B cell (primary cell): ENCODE measurements at regions not wholly inside any gene's neighbourhood (a gene's known extent, or its start where the extent isn't known, plus 50 kb on each side); places are given as distances from the start of the nearest gene placed in this dataset.

Experiments
- ATAC-seq: fragments of 200-7000 bp; cut with Tn5 transposase; one replicate; pipeline ENCODE4 v1.10.0; 2021; ENCODE audit warnings: low read depth, mild to moderate bottlenecking, moderate number of reproducible peaks, moderate library complexity
- CTCF ChIA-PET: fragments of 350-600 bp; sonication (Branson Sonifier 250); formaldehyde crosslinking; loops from one replicate; lab custom pipeline; 2021; ENCODE audit warnings: antibody characterized with exemption, inconsistent platforms; lab: Charles Lee
- POLR2A ChIA-PET: fragments of 350-600 bp; sonication (Branson Sonifier 250); formaldehyde crosslinking; loops from one replicate; lab custom pipeline; 2021; ENCODE audit warnings: antibody characterized with exemption; lab: Charles Lee
- DNase-seq: peaks from one replicate; pipeline ENCODE4 v3.0.0; 2013
- H2AFZ ChIP-seq: 2 replicates; pipeline ENCODE4 v1.6.1; 2012; ENCODE audit warnings: mild to moderate bottlenecking, low read depth, low read length; ENCODE audit not compliant: insufficient read depth, poor library complexity, severe bottlenecking
- H3K27ac ChIP-seq, 2 donors: 1 replicate in 1 of 2; 2 replicates in 1 of 2; pipeline ENCODE4 v1.5.1; 2012 to 2013; ENCODE audit warnings: low read length in 2 of 2, mild to moderate bottlenecking in 2 of 2, moderate library complexity in 1 of 2
- H3K27me3 ChIP-seq, 4 experiments: fragments of 200-600 bp in 1 of 4; sonication (generic) in 1 of 4; replicated peaks in 1 of 4; 1 replicate in 2 of 4; 2 replicates in 2 of 4; pipeline versions ENCODE4 v1.6.1 to v1.7.0; 2013 to 2016; ENCODE audit warnings: low read length in 3 of 4, mild to moderate bottlenecking in 2 of 4, mixed read lengths in 1 of 4, moderate library complexity in 1 of 4; ENCODE audit not compliant: insufficient read depth in 4 of 4, control insufficient read depth in 3 of 4; ENCODE audit errors: control extremely low read depth in 1 of 4
- H3K36me3 ChIP-seq, 2 experiments: replicated peaks in 1 of 2; 1 replicate in 1 of 2; 2 replicates in 1 of 2; pipeline versions ENCODE4 v1.6.1 to v1.7.1; 2013; ENCODE audit warnings: low read length in 1 of 2; ENCODE audit not compliant: insufficient read depth in 2 of 2, control insufficient read depth in 1 of 2; ENCODE audit errors: control extremely low read depth in 1 of 2, extremely low read depth in 1 of 2
- H3K4me1 ChIP-seq, 2 donors: fragments of 200-600 bp in 1 of 2; sonication (generic) in 1 of 2; 1 replicate in 1 of 2; 2 replicates in 1 of 2; pipeline versions ENCODE4 v1.5.1 to v1.6.1; 2013 to 2017; ENCODE audit warnings: low read length in 2 of 2; ENCODE audit not compliant: control insufficient read depth in 2 of 2, insufficient read depth in 2 of 2
- H3K4me2 ChIP-seq: replicated peaks from 2 replicates; pipeline ENCODE3; 2012; ENCODE audit warnings: mild to moderate bottlenecking, low read depth, low read length; ENCODE audit not compliant: poor library complexity, severe bottlenecking
- H3K4me3 ChIP-seq, 5 experiments: fragments of 200-600 bp in 1 of 5; sonication (generic) in 1 of 5; 1 replicate in 3 of 5; 2 replicates in 2 of 5; pipeline versions ENCODE4 v1.5.1 to v1.7.0; 2011 to 2016; ENCODE audit warnings: low read length in 4 of 5, mild to moderate bottlenecking in 4 of 5, low read depth in 2 of 5, control low read depth in 1 of 5, moderate library complexity in 1 of 5; ENCODE audit not compliant: insufficient read depth in 1 of 5; ENCODE audit errors: control extremely low read depth in 1 of 5, extremely low read depth in 1 of 5
- H3K79me2 ChIP-seq: fragments of 200-600 bp; sonication (generic); one replicate; pipeline ENCODE4 v1.6.0; 2016; ENCODE audit warnings: low read length; ENCODE audit not compliant: control insufficient read depth, insufficient read depth
- H3K9ac ChIP-seq: fragments of 200-600 bp; sonication (generic); 2 replicates; pipeline ENCODE4 v1.6.1; 2017; ENCODE audit warnings: mild to moderate bottlenecking, low read length, moderate library complexity
- H3K9me3 ChIP-seq, 3 donors: one replicate each; pipeline versions ENCODE4 v1.6.1 to v1.7.1; 2013; ENCODE audit warnings: low read length in 2 of 3; ENCODE audit not compliant: control insufficient read depth in 2 of 3, insufficient read depth in 1 of 3; ENCODE audit errors: control extremely low read depth in 1 of 3
- H4K20me1 ChIP-seq: 2 replicates; pipeline ENCODE4 v1.6.0; 2012; ENCODE audit warnings: mild to moderate bottlenecking, low read length; ENCODE audit not compliant: insufficient read depth, control insufficient read depth, poor library complexity, severe bottlenecking
- H3K27ac Mint-ChIP-seq: one replicate; pipeline ENCODE4 v1.8.0; 2021; ENCODE audit warnings: mixed read lengths
- H3K27me3 Mint-ChIP-seq: one replicate; pipeline ENCODE4 v1.8.0; 2021; ENCODE audit warnings: mixed read lengths
- H3K4me1 Mint-ChIP-seq: one replicate; pipeline ENCODE4 v1.8.0; 2021; ENCODE audit warnings: mixed read lengths
- H3K4me3 Mint-ChIP-seq: one replicate; pipeline ENCODE4 v1.8.0; 2021; ENCODE audit warnings: mixed read lengths
- H3K9me3 Mint-ChIP-seq: one replicate; pipeline ENCODE4 v1.8.0; 2022; ENCODE audit warnings: mixed read lengths; ENCODE audit not compliant: insufficient read depth
- CTCF ChIP-seq: fragments of 200-600 bp; IDR thresholded peaks from one replicate; pipeline ENCODE4 v1.8.0; 2022; ENCODE audit warnings: antibody characterized with exemption, mild to moderate bottlenecking
- EZH2 ChIP-seq: IDR thresholded peaks from 2 replicates; pipeline ENCODE4 v1.6.1; 2012; ENCODE audit warnings: borderline replicate concordance, low read depth, mild to moderate bottlenecking, moderate library complexity, low read length; ENCODE audit not compliant: insufficient read depth, poor library complexity, severe bottlenecking
- WGBS: methylation state at CpG from one replicate; pipeline ENCODE4 v1.1.5; 2013; ENCODE audit warnings: missing lambda C conversion rate; ENCODE audit not compliant: insufficient coverage; 5-methylcytosine and 5-hydroxymethylcytosine counted together
- intact Hi-C: fragments of 100-400 bp; cut with micrococcal nuclease; formaldehyde crosslinking; loops from one replicate; pipeline ENCODE4 v1.10.0; 2022

GRCh38 chr4:92199135-92199534, 104.6 kb upstream of the GRID2 start:
- Histone ChIP-seq H3K79me2 (no peaks in the 10 kb centered on the region), H3K4me2 (no peak overlapping the region), H3K27ac (no peak overlapping the region), H3K36me3 (no peaks in the 10 kb centered on the region), H3K4me1 (no peaks in the 10 kb centered on the region), H3K27me3 (no peaks in the 10 kb centered on the region), H4K20me1 (no peaks in the 10 kb centered on the region), H3K9ac (no peak overlapping the region), H3K4me3 (no peak overlapping the region), H2AFZ (no peak overlapping the region), H3K9me3 (no peaks in the 10 kb centered on the region)
- no peak for TF ChIP-seq CTCF
- no peak for TF ChIP-seq EZH2
- no peaks in the 10 kb centered on the region for H3K27me3 Mint-ChIP-seq
- CTCF ChIA-PET = no interaction called here
- DNase-seq (no peak), ATAC-seq (no peak)
- no peak overlapping the region for H3K27ac Mint-ChIP-seq
- no peaks in the 10 kb centered on the region for H3K4me1 Mint-ChIP-seq
- no peaks in the 10 kb centered on the region for H3K9me3 Mint-ChIP-seq
- WGBS = no CpG with 5 or more reads among the region's 2 CpGs
- intact Hi-C loops = no loop called here
- POLR2A ChIA-PET = no interaction called here
- no peak overlapping the region for H3K4me3 Mint-ChIP-seq

GRCh38 chr4:92210906-92211305, 92.9 kb upstream of the GRID2 start:
- ATAC-seq = no peak
- Histone ChIP-seq H3K36me3 (no peaks in the 10 kb centered on the region), H4K20me1 (no peaks in the 10 kb centered on the region), H3K4me3 (no peak overlapping the region), H2AFZ (no peak overlapping the region), H3K9ac (no peak overlapping the region), H3K4me2 (no peak overlapping the region), H3K79me2 (no peaks in the 10 kb centered on the region), H3K27me3 (no peaks in the 10 kb centered on the region), H3K9me3 (peaks cover 0 to 6% (median 0%) of the 10 kb centered on the region in 3 donors), H3K27ac (no peak overlapping the region), H3K4me1 (no peaks in the 10 kb centered on the region)
- Mint-ChIP-seq H3K27ac (no peak overlapping the region), H3K9me3 (peaks cover 6% of the 10 kb centered on the region), H3K4me3 (no peak overlapping the region), H3K4me1 (no peaks in the 10 kb centered on the region), H3K27me3 (no peaks in the 10 kb centered on the region)
- no peak for DNase-seq
- 76% methylated on average over 7 of the region's 7 CpGs for WGBS
- no peak for TF ChIP-seq EZH2
- TF ChIP-seq CTCF = no peak
- ChIA-PET CTCF (no interaction called here), POLR2A (no interaction called here)
- intact Hi-C loops = no loop called here
